Epithelial cell of esophagus (primary cell): ENCODE measurements at regions not wholly inside any gene's neighbourhood (a gene's known extent, or its start where the extent isn't known, plus 50 kb on each side); places are given as distances from the start of the nearest gene placed in this dataset.

Source experiments
- DNase-seq: peaks from one replicate; pipeline ENCODE4 v3.0.0; 2010; ENCODE audit warnings: low read depth
- H3K4me3 ChIP-seq: 2 replicates; pipeline ENCODE4 v1.5.1; 2011; ENCODE audit warnings: mild to moderate bottlenecking, low read length, control low read depth
- CTCF ChIP-seq: IDR thresholded peaks from 2 replicates; pipeline ENCODE4 v1.5.1; 2011; ENCODE audit warnings: low read depth, mild to moderate bottlenecking, low read length, control low read depth, inconsistent platforms; ENCODE audit not compliant: insufficient read depth; ENCODE audit errors: missing control alignments

- H3K4me3 ChIP-seq, result no peak overlapping the region
- TF ChIP-seq CTCF, result no peak
- DNase-seq, result no peak
Observed at GRCh38 chr2:220347626-220348025, 720.2 kb downstream of the SLC4A3 start.

- H3K4me3 ChIP-seq, result no peak overlapping the region
- no peak for DNase-seq
- TF ChIP-seq CTCF, result no peak
Observed at GRCh38 chr2:220348206-220348605, 720.8 kb downstream of the SLC4A3 start.

DNA sequence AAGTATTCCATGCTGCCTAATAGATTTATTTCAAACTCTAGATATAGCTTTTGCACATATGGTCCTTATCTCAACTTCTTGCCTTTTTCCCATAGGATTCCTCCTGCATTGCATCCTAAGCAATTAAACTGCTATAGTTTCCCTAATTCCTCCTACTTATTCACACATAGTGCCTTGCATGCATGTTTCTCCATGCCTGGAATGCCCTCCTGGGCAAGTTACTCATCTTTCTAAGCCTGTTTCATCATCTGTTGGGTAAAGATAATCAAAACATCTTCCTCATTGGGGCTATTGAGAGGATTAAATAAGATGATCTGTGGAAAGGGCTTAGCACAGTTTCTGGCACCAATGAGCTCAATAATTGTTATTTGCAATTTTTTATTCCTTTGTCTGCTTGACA lies 726.5 kb downstream of the SLC4A3 start:
- DNase-seq, result peak; percentile 93
- no peak overlapping the region for H3K4me3 ChIP-seq
- no peak for TF ChIP-seq CTCF

GRCh38 chr2:220356076-220356475 lies 728.6 kb downstream of the SLC4A3 start:
- no peak for TF ChIP-seq CTCF
- no peak overlapping the region for H3K4me3 ChIP-seq
- peak; percentile 68 for DNase-seq

- TF ChIP-seq CTCF, result no peak
- H3K4me3 ChIP-seq, result peak overlapping the region; percentile 41
- DNase-seq, result peak; percentile 97
Observed at GRCh38 chr2:220365023-220365422, 737.6 kb downstream of the SLC4A3 start.

- no peak overlapping the region for H3K4me3 ChIP-seq
- DNase-seq, result no peak
- no peak for TF ChIP-seq CTCF
Observed at GRCh38 chr2:220366765-220367164, 739.3 kb downstream of the SLC4A3 start.

GRCh38 chr2:220370764-220371163 lies 743.3 kb downstream of the SLC4A3 start:
- H3K4me3 ChIP-seq, result no peak overlapping the region
- no peak for TF ChIP-seq CTCF
- DNase-seq, result no peak
